NCI-H2107 (cell line): ENCODE measurements at regions not wholly inside any gene's neighbourhood (a gene's known extent, or its start where the extent isn't known, plus 50 kb on each side); places are given as distances from the start of the nearest gene placed in this dataset.

Experiments
- DNase-seq: peaks from one replicate; lab custom pipeline; 2025; lab: John Stamatoyannopoulos, UW

- DNase-seq: no peak
These were observed 143.7 kb downstream of the WSCD1 start for GRCh38 chr17:6213859-6214258.

DNA sequence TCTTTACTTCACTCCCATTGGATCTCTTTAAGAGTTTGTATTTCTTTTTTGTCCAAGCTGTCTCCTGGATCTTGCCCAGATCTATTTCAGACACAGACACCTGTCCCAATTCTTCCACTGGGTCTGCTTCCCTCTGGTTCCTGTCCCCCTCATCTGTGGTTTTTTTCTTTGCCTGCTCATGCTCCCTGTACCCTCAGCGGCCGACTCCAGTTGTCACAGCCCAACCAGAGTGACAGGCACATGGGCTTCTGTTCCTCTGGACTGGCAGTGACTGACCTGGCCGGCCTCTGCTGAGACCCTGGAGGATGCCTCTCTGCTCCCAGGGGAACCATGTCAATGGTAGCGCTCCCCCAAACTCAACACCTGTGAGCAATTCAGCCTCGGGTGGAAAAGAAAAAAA, 142.6 kb downstream of the WSCD1 start:
- DNase-seq: no peak

DNA sequence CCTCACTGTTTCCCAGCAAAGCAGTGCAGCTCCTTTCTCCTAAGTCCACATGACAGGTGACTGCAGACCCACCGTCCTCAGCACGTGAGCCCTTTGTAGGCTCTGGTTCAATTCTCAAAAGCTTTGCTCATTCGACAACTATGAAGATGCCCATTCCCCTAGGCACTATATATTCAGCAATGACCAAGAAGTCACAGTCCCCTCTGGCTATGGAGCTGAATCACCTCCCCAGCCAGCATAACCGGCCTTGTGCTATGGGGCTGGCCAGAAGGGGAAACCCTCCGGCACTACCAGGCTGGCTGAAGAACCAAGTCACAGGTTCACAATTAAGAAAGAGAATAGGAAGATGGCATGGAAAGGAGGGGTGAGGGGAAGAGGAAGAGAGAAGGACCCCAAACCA, 139.7 kb downstream of the WSCD1 start:
- no peak for DNase-seq

- no peak for DNase-seq
These were observed 138.5 kb downstream of the WSCD1 start for GRCh38 chr17:6208608-6209180.

- no peak for DNase-seq
These were observed 135.3 kb downstream of the WSCD1 start for GRCh38 chr17:6205525-6205924.

DNA sequence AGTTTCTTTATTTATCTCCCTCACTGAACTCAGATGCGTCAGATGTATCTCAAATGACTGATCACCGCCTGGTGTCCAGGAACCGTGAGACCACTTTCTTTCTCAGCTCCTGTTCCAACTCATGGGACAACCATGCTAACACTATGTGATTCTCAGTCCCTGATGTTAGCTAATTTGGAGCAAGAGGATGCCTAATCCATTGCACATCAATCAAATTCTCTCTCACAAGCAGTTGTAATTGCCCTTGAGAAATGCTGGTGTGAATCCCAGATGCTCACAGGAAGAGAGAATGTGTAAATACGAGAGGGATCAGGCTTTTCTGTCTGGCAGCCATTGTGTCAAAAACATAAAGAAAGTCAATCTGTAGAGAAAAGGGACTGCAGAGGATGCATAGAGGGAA, 134.9 kb downstream of the WSCD1 start:
- DNase-seq: no peak

GRCh38 chr17:6204203-6204722, 134.1 kb downstream of the WSCD1 start:
- no peak for DNase-seq

DNA sequence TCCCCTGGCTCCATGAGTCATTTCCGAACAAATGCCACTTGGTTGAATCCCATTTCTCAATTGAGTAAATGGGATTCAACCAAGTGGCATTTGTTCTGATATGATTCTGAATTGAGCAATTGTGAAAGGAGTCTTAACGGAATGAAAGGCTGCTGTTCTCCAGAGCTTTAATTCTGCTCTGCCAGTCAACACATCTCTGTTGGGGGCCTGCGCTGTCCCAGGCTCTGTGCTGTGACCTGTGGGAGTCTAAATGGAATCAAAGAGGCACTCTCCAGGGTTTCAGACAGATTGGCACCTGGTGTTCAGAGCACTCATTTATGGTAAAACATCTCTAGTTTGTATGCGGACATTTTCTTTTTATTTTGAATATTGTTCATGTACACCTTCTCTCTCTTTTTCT, 126.2 kb downstream of the WSCD1 start:
- no peak for DNase-seq

GRCh38 chr17:6195123-6195522, 124.9 kb downstream of the WSCD1 start:
- no peak for DNase-seq

GRCh38 chr17:6191405-6192324, 121.5 kb downstream of the WSCD1 start:
- DNase-seq: no peak

DNA sequence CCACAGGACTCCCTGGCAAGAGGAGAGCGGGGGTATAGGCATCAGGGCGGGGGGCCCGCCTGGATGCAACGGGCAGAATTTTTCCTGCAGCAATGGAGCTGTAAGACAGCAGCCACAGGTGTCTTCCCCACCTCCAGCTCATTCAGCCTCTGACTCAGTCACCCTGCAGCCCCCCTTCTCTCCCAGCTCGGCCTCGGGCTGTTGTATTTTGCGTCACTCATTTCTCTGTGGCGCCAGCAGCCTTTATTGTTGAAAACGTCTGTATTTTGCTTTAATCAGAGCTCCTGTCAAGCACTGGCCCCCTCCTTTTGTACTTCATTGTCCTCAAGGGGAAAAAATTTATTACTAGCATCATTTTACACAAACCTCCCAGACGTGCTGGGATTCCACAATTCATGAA, 117.7 kb downstream of the WSCD1 start:
- DNase-seq: no peak

DNA sequence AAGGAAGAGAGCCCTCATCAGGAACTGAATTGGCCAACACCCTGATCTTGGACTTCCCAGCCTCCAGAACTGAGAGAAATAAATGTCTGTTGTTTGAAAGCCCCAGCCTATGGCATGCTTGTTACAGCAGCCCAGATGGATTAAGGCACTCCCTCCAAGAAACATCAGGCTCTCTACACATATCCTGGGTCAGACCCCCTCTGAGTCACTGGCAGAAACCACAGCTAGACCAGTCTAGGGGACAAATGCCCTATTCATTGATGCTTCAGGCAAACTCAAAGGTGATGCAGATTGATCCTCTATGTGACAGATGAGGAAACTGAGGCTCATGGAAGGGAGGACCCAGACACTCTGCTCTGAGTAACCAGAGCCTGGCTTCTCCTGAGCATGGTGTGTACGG, 116.8 kb downstream of the WSCD1 start:
- DNase-seq: no peak

- DNase-seq: no peak
These were observed 114.3 kb downstream of the WSCD1 start for GRCh38 chr17:6184508-6184907.

- DNase-seq: no peak
These were observed 108.8 kb downstream of the WSCD1 start for GRCh38 chr17:6179017-6179416.

DNA sequence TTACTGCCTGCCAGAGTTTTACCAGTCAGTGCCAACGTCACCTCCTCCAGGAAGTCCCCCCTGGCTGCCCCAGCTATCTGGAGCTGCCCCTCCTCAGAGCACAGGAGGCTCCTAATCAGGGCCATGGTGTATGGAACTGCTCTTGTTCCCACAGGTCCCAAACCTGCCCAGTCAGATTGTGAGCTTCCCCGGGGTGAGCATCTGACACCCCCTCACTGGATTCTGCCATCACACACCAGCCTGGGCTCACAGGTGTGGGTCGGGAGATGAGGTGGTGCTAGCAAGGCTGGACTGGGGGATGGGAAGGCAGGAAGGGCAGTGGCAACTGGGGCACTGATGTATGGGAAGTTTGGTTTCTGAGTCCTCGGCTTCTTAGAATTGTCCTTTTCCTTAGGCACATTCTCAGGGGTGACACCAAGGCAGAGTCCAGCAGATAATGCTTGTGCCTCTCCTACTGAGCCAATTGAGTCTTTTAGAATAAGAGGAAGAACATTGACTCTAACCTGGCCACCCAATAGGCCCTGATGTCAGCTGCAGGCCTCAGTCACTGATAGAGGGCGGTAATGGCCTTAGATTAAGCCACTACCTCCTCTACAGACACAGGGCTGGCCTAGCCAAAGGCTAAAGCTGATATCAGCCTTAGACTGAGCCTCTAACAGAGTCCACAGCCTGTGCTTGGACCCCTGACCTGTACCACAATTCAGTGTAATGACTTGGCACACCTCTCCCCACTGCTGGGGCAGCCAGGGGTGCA, 107.9 kb downstream of the WSCD1 start:
- DNase-seq: no peak
